Fibroblast of skin of right biceps (primary cell): ENCODE measurements at regions not wholly inside any gene's neighbourhood (a gene's known extent, or its start where the extent isn't known, plus 50 kb on each side); places are given as distances from the start of the nearest gene placed in this dataset.
A peak's percentile ranks its signal among the peaks of the same experiment; 100 is the strongest.

Experiments used
- DNase-seq: peaks from one replicate; pipeline ENCODE4 v3.0.0-alpha.2; 2013

GRCh38 chr6:169044381-169045230, 209.0 kb downstream of the THBS2 start:
- DNase-seq: no peak

- peak; percentile 5 for DNase-seq
These were observed 211.6 kb downstream of the THBS2 start for GRCh38 chr6:169042061-169042460.

GRCh38 chr6:169041078-169041477, 212.6 kb downstream of the THBS2 start:
- DNase-seq: no peak

GRCh38 chr6:169038691-169039090, 215.0 kb downstream of the THBS2 start:
- DNase-seq: no peak

- DNase-seq: peak; percentile 82
These were observed 218.0 kb downstream of the THBS2 start for GRCh38 chr6:169035385-169036240.

- DNase-seq: peak; percentile 75
These were observed 219.0 kb downstream of the THBS2 start for GRCh38 chr6:169034516-169035167.

GRCh38 chr6:169029861-169030260, 223.8 kb downstream of the THBS2 start:
- no peak for DNase-seq

GRCh38 chr6:169028343-169028742, 225.3 kb downstream of the THBS2 start:
- DNase-seq: no peak

- no peak for DNase-seq
These were observed 227.5 kb downstream of the THBS2 start for GRCh38 chr6:169026175-169026574.

- no peak for DNase-seq
These were observed 229.5 kb downstream of the THBS2 start for GRCh38 chr6:169024047-169024660.

- DNase-seq: no peak
These were observed 230.3 kb downstream of the THBS2 start for GRCh38 chr6:169023161-169023874.

- DNase-seq: no peak
These were observed 231.6 kb downstream of the THBS2 start for GRCh38 chr6:169022079-169022478.

- no peak for DNase-seq
These were observed 232.8 kb downstream of the THBS2 start for GRCh38 chr6:169020821-169021220.

- no peak for DNase-seq
These were observed 233.7 kb downstream of the THBS2 start for GRCh38 chr6:169019727-169020491.

- DNase-seq: no peak
These were observed 234.5 kb downstream of the THBS2 start for GRCh38 chr6:169019111-169019510.

- DNase-seq: no peak
These were observed 236.9 kb downstream of the THBS2 start for GRCh38 chr6:169016758-169017157.

GRCh38 chr6:169014211-169015197, 239.1 kb downstream of the THBS2 start:
- DNase-seq: no peak

- no peak for DNase-seq
These were observed 244.0 kb downstream of the THBS2 start for GRCh38 chr6:169009628-169010027.

- no peak for DNase-seq
These were observed 244.9 kb downstream of the THBS2 start for GRCh38 chr6:169008641-169009257.

GRCh38 chr6:169005166-169005565, 248.5 kb downstream of the THBS2 start:
- DNase-seq: no peak
